ENCODE measurements at regions not wholly inside any gene's neighbourhood (a gene's known extent, or its start where the extent isn't known, plus 50 kb on each side); places are given as distances from the start of the nearest gene placed in this dataset.

DNA sequence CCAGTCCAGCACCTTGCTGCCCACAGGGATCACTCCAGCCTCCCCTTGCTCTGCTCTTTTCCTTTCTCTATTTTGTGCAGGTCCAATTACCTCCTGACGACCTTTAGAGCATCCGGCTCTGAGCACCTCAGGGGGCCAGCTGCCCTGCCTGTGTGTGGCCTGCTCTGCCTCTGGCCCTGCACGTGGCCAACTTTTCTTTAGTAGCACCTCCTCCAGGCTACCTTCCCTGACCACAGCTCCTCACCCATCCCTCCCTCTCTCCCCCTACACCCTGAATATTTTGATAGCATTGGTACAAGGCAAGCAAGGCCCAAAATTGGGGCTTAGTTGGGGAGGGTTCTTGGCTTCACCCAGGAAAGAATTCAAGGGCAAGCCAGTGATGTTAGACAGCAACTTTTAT, 66.9 kb upstream of the PRR20G start:
- TF ChIP-seq, protein P1, sequence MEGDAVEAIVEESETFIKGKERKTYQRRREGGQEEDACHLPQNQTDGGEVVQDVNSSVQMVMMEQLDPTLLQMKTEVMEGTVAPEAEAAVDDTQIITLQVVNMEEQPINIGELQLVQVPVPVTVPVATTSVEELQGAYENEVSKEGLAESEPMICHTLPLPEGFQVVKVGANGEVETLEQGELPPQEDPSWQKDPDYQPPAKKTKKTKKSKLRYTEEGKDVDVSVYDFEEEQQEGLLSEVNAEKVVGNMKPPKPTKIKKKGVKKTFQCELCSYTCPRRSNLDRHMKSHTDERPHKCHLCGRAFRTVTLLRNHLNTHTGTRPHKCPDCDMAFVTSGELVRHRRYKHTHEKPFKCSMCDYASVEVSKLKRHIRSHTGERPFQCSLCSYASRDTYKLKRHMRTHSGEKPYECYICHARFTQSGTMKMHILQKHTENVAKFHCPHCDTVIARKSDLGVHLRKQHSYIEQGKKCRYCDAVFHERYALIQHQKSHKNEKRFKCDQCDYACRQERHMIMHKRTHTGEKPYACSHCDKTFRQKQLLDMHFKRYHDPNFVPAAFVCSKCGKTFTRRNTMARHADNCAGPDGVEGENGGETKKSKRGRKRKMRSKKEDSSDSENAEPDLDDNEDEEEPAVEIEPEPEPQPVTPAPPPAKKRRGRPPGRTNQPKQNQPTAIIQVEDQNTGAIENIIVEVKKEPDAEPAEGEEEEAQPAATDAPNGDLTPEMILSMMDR (IDR thresholded peaks at IDR 0.05; ENCODE audit: low read length), result no peak
- TF ChIP-seq EZH2 (IDR thresholded peaks at IDR 0.05; ENCODE audit: borderline replicate concordance, low read length), result no peak

Data from OCI-LY1 (cell line).